Heart left ventricle (tissue), 13 donors: ENCODE measurements at regions not wholly inside any gene's neighbourhood (a gene's known extent, or its start where the extent isn't known, plus 50 kb on each side); places are given as distances from the start of the nearest gene placed in this dataset.

Source experiments
- POLR2A ChIP-seq, 2 donors: fragments of 450-650 bp; IDR thresholded peaks; one replicate each; pipeline ENCODE4 v1.6.1; 2017; ENCODE audit warnings: antibody characterized with exemption in 2 of 2, mild to moderate bottlenecking in 2 of 2, moderate library complexity in 2 of 2
- TF ChIP-seq, protein P1 (sequence below), 12 donors: fragments of 200-600 bp; sonication (generic) in 4 of 12; IDR thresholded peaks; one replicate each; pipeline versions ENCODE4 v1.5.0 to v1.8.0; 2018 to 2022; ENCODE audit warnings: antibody characterized with exemption in 12 of 12, mild to moderate bottlenecking in 5 of 12
- donor health status: ischemic (EF 13 %, LVEDD 7.1; RV severe dilation, severe dysfunction).
- donor health status: DM: no; HTN: yes; CAD: no.
- donor health status: DM: no; HTN: no; CAD: no.
- donor health status: ischemic (EF 25% LVEDD 6.9; RV normal size, moderate dysfunction).
- donor health status: ischemic (EF 25% LVEDD 5.7; RV mildly dilated, moderate dysfunction).
- donor health status: ischemic (EF 35%, LVEDD 5.7; RV mildly dilated, moderate dysfunction).
- donor health status: nonischemic (EF 11% LVEDD 7.7; RV severe dilation, severe dysfunction).
- donor health status: DM: yes; HTN: yes; CAD: no.
- donor health status: PGD.
- donor health status: ischemic (EF 29% LVEDD 5.4; RV normal size, mild dysfunction).
- donor health status: nonischemic (EF 23%, LVEDD 6.1; RV moderate dilation, normal function).

DNA sequence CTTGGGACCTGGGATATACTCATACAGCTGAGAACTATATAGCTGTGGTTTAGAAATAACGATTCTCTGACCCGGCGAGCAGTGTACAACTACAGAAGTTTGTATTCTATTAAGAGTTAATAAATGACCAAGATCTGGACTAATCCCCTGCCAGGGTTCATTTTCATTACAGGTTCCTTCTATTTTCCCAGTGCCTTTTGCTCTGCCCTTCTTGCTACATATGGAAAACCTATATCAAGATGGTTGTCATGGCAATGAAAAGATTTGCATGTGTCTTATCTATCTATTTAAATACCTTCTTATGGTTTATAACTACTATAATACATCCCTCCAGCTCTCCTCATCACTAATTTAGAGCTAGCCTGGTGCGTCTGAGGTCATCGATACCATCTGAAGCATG lies 965.2 kb downstream of the BCL11A start:
- TF ChIP-seq POLR2A (IDR thresholded peaks at IDR 0.05), result no peak
- TF ChIP-seq, protein P1, sequence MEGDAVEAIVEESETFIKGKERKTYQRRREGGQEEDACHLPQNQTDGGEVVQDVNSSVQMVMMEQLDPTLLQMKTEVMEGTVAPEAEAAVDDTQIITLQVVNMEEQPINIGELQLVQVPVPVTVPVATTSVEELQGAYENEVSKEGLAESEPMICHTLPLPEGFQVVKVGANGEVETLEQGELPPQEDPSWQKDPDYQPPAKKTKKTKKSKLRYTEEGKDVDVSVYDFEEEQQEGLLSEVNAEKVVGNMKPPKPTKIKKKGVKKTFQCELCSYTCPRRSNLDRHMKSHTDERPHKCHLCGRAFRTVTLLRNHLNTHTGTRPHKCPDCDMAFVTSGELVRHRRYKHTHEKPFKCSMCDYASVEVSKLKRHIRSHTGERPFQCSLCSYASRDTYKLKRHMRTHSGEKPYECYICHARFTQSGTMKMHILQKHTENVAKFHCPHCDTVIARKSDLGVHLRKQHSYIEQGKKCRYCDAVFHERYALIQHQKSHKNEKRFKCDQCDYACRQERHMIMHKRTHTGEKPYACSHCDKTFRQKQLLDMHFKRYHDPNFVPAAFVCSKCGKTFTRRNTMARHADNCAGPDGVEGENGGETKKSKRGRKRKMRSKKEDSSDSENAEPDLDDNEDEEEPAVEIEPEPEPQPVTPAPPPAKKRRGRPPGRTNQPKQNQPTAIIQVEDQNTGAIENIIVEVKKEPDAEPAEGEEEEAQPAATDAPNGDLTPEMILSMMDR (IDR thresholded peaks at IDR 0.05), result no peak
